AG08396 (cell line): ENCODE measurements at regions not wholly inside any gene's neighbourhood (a gene's known extent, or its start where the extent isn't known, plus 50 kb on each side); places are given as distances from the start of the nearest gene placed in this dataset.

Experiments used
- DNase-seq: peaks from one replicate; pipeline ENCODE4 v3.0.0; 2012; ENCODE audit warnings: low spot score, mixed read lengths

GRCh38 chr12:58364389-58365086 lies 423.2 kb downstream of the ATP23 start:
- peak; percentile 86 for DNase-seq

DNA sequence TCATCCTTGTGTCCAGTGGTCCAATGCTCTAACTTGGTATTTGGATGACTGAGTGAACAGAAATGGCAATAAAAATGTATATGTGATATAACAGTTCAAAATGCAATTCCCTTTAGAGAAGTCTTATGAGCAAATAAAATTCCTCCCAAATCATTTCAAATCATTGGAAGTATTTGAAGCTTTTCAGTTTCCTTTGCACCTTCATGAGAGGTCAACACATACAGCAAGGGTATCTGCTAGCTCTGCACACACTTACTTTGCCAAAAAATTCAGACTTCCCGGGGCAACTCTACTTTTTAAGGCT lies 423.7 kb downstream of the ATP23 start:
- no peak for DNase-seq

DNA sequence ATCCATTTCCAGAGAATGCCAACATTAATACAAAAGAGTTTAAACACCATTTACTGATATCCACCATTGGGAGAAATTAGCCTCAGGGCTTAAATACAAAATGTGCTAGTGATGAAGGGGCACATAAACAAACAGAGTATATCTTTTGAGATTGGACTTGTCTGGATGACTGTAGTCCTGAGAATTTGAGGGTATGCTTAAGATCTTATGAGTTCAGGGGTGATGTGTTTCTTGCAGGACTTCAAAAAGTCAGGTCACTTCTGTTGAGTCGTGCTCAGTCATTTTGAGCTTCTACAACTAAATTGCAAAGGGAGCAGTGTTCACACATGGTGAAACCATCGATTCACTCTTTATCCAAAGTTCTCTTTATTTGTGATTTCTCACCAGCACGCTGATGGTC lies 425.7 kb downstream of the ATP23 start:
- DNase-seq = no peak

DNA sequence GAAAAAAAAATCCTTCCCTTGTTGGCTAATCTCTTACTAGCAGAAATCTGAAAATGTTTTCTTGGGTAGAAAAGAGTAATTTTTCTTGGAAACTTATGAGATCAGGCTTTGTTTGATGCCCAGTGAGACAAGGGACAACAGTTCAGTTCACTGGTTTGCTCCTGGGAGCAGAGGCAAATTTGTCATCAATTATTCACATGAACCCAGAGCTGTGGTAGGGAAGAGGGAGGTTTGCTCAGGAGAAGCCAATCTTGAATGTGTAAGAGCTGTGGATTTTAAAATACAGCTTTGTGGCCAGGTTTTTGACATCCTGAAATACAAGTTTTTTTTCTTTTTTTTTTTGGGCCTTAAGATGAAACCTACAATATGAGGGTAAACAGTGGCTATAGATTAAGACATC lies 426.6 kb downstream of the ATP23 start:
- DNase-seq = no peak

GRCh38 chr12:58369576-58369975 lies 428.2 kb downstream of the ATP23 start:
- no peak for DNase-seq

DNA sequence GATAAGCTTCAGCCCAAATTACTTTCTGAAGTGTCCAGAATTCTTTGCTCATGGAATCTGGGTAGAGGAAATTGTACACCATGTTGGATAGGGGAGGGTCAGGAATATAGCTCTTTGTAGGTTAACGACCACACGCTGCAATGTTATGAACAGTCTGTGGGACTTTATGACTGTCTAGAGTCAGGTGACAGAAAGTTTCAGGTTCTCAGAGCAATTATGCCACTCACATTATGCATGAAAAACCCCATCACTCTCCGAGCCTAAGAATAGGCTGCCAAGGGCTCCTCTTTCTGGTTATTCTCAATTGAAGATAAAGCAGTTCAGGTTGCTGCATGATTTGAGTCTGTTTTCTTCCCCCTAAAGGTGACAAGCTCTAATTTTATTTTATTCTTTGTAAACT lies 430.9 kb downstream of the ATP23 start:
- DNase-seq = no peak

- DNase-seq = no peak
Observed at GRCh38 chr12:58378028-58378427, 436.7 kb downstream of the ATP23 start.

DNA sequence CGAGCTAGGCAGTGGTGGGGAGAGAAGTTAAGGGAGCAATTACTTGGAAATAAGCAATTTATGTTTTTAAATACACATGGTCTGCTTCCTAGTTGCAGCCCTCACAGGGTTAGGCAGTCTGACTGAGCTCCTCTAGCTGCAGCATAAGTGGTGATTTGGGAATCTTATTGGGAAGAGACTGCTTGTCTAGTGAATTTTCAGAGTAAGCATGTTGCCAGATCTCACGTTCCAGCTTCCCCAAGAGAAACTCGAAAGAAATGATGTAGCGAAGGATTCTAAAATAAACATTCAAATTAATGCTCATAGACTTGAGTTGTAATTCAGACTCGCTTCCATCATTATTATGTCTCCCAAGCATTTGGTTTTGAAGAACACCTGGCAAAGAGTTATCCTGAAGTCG lies 440.2 kb downstream of the ATP23 start:
- no peak for DNase-seq

DNA sequence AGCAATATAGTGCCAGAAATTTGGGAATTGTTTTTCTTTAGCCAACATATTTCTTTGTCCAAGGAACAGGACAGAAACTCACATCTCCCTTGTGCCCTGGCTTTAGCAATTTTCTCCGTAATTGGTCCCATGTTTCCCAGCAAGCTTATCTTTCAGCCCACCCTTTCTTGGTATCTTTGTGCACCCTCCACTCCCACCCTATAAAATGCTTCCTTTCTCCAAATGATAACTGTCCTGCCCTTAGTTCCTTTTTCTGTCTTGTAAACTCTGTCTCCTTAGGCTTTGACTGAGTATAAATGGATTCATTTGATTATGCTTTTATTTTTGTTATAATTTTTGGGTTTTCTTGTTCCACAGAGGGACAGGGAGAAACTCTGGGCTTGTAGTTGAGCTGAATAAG lies 442.8 kb downstream of the ATP23 start:
- DNase-seq = no peak

- no peak for DNase-seq
Observed at GRCh38 chr12:58386136-58386535, 444.8 kb downstream of the ATP23 start.

DNA sequence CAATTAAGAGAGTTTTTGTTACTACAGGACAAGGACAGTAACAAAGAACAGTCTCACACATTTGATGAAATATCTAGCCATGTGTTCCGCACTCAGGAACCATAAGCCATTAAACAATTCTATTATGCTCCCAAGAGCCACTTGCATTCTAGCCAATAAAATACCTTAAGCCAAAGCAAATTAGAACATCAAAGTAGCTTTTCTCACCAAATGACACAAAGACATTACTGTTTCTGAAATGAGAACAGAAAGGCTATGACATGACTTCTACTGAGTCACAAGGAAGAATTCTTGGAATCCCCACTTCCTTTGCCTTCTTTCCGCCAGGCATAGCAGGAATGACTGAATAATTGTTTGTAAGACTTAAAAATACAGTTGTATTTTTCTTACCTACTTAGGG lies 445.8 kb downstream of the ATP23 start:
- peak; percentile 14 for DNase-seq

GRCh38 chr12:58388261-58388660 lies 446.9 kb downstream of the ATP23 start:
- no peak for DNase-seq

DNA sequence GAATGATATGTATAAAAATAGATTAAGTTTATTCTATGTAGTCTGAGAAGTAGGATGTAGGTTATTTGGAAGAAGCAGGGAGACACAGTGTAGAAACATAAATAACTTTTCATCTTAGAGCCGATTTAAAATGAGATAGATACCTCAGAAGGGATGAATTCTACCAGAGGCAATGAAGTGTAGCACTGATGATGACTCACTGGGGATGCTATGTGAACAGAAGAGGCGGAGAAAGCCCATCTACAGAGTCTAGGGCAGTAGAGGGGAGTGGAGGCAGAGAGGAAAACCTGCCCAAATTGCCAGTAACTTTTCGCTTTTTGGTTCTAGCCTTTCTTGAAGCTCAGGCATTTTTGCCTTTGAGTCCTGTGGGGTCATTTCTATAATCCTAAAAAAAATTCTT lies 451.8 kb downstream of the ATP23 start:
- no peak for DNase-seq

DNA sequence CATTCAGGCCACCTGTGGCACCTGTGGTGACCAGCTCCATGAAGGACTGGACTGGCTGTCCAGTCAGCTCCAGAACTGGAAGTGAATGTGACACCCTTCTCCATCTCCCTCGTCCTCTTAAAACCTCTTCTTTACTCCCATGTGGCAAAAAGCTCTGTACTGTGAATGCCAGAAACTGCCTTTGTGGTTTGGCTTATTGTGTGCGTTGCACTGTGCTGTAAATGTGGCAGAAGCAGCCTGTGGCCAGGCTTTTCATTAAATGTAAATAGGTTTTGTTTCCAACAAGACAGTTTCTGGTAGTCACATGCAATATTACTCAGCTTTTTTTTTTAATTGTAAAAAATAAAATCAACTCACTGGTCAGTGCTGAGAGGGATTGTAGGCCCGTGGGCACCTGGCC lies 453.7 kb downstream of the ATP23 start:
- no peak for DNase-seq

DNA sequence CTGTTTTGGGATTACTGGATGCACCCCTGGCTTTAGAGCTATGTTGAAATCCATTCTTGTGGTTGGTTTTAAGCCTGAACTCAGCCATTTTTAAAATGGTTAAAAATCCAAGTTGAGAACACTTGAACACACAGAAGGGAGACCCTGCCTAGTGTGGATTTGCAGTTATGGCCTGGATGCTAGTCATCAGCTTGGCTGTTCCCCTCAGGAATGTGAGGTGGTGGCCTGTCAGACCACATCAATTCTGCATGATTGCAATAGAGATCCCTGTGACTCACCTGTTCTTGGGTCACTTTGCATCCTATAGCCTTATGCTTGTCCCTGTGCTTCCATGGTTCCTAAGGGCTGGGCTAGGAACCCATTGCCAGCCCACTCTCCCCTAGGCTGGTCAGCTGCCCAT lies 454.1 kb downstream of the ATP23 start:
- DNase-seq = no peak

GRCh38 chr12:58396239-58396638 lies 454.9 kb downstream of the ATP23 start:
- no peak for DNase-seq

DNA sequence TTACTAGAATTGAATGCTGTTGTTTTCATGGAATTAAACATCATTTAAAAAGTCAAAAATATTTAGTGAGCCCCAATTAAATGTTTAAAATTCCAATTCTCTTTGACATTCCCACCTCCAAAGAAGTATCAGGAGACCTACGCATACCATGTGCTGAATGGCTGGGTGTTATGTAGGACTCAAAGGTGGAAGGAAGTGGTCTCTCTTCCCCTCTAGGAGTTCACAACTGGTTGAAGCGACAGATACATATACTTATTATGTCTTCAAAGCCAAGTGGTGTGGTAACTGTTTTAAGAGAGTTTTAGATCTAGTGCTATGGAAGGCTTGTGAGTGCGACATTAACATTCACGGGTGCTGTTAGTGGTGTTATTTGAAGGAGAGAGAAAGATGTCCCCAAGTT lies 464.0 kb downstream of the ATP23 start:
- no peak for DNase-seq

GRCh38 chr12:58408516-58408915 lies 467.1 kb downstream of the ATP23 start:
- DNase-seq = no peak

DNA sequence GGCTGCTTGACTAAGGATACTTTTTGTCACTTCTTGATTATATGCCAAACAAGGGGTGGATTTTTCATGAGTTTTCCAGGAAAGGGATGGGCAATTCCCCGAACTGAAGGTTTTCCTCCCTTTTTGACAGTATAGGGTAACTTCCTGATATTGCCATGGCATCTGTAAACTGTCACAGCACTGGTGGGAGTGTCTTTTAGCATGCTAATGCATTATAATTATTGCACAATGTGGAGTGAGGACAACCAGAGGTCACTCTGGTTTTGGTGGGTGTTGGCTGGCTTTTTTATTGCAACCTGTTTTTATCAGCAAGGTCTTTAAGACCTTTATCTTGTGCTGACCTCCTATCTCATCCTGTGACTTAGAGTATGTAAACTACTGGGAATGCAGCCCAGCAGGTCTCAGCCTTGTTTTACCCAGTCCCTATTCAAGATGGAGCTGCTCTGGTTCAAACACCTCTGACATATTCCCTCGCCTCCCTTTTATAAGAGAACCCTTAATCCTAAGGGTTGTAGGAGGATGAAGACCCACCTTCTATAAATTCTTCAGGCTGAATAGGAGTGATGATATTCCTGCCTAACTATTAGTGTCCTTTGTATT lies 471.2 kb downstream of the ATP23 start:
- DNase-seq = no peak

- no peak for DNase-seq
Observed at GRCh38 chr12:58413794-58414193, 472.4 kb downstream of the ATP23 start.

DNA sequence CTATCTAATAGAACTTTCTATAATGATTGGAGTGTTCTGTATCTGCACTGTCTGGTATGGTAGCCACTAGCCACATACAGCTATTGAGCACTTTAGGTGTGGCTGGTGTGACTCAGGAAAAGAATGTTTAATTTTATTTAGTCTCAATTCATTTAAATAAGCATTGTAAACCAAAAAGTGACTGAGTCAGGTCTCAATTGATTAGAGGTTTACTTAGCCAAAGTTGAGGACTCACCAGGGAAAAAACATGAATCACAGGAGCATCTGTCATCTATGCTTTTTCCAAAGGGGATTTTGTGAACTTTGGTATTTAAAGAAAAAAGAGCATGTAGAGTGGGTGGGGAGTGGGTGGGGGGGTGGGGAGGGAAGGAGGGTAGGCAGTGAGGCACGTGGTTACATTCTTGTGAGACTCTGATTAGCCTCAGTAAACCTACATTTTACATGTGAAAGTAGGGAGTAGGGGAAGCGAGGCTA lies 473.1 kb downstream of the ATP23 start:
- peak; percentile 9 for DNase-seq

DNA sequence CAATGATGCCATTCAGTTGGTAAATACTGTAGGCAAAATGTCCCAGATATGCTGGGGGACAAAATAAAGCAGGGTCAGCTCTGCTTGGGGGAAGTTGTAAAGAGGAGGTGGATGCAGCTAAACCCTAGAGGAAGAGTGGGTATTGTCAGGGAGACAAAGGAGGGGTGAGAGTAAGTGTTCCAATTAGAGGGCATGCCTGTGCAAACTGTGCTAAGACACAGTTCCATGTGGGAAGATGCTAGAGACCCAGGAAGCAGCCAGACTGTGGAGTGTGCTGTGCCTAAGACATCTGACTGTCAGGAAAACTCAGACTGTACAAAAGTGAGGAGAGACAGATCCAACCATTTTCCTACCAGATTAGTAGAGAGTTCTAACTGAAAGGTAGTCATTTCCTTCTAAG lies 474.3 kb downstream of the ATP23 start:
- no peak for DNase-seq

DNA sequence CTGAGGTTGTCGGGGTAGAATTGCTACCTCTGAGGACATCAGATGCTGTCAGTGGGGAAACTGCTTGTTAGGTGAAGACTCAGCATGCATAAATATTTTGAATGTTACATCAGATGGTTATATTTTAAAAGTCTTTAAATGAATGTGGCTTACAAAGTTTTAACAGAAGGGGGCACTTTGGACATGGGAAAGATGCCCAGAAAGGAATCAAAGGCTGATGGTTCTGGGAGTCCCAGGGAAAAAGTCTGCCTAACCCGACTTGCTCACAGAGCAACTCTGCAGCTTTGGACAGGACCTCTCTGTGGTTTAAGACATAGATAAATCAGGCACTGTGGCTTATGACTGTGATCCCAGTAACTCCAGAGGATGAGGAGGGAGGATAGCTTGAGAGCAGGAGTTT lies 474.9 kb downstream of the ATP23 start:
- peak; percentile 42 for DNase-seq

DNA sequence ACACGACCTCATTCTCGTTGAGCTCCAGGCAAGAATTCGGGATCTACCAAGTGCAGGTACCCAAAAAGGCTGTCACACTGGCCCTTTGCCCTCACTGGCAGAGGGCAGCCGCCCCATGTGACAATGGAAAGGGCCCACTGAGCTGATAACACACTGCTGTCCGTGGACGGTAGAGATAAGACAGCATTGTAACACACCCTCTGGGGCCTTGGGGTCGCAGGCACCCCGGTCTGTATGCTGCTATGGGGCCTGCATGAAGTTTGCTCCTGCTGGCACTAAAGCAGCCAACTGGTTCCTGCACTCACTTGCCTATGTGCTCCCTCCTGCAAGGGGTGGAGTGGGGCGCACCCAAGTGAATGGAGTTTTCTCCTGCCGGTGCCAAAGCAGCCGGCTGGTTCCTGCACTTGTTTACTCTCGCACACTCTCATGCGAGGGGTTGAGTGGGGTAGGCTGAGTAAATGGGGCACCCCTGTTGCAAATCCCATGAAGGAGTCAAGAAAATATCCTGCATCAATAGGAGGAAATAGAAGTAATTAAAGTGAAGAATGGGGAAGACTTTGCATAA lies 477.9 kb downstream of the ATP23 start:
- DNase-seq = no peak
